ENCODE measurements at regions not wholly inside any gene's neighbourhood (a gene's known extent, or its start where the extent isn't known, plus 50 kb on each side); places are given as distances from the start of the nearest gene placed in this dataset.

DNA sequence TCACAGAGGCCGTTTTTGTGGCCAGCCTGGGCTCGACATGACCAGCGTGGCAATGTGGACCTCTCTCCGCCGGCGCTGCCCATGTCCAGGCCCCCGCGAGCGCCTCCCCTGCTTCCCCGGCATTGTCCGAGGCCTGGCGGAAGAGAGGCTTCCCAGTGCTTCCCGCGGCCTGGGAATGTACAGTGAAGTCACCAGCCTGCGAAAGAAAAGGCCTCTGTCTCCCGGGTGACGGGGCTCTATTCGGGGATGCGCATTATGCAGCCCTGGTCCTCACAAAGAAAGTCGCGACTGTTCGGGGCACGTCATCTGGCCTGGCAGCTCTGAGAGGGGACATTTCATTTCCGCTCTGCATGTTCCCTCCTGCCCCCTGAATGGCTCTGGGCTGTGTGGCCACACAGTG, 109.2 kb upstream of the AGAP1 start:
- TF ChIP-seq, protein P1, sequence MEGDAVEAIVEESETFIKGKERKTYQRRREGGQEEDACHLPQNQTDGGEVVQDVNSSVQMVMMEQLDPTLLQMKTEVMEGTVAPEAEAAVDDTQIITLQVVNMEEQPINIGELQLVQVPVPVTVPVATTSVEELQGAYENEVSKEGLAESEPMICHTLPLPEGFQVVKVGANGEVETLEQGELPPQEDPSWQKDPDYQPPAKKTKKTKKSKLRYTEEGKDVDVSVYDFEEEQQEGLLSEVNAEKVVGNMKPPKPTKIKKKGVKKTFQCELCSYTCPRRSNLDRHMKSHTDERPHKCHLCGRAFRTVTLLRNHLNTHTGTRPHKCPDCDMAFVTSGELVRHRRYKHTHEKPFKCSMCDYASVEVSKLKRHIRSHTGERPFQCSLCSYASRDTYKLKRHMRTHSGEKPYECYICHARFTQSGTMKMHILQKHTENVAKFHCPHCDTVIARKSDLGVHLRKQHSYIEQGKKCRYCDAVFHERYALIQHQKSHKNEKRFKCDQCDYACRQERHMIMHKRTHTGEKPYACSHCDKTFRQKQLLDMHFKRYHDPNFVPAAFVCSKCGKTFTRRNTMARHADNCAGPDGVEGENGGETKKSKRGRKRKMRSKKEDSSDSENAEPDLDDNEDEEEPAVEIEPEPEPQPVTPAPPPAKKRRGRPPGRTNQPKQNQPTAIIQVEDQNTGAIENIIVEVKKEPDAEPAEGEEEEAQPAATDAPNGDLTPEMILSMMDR (IDR thresholded peaks at IDR 0.05; ENCODE audit: extremely low read depth in 1 of 2, insufficient read depth in 1 of 2, low read depth in 1 of 2, low read length in 2 of 2), result no peak
- TF ChIP-seq FOS (IDR thresholded peaks at IDR 0.05; ENCODE audit: borderline replicate concordance, insufficient read depth, low read length), result no peak
